Right lobe of liver (tissue), 4 donors: ENCODE measurements at regions not wholly inside any gene's neighbourhood (a gene's known extent, or its start where the extent isn't known, plus 50 kb on each side); places are given as distances from the start of the nearest gene placed in this dataset.

Experiments used
- POLR2A ChIP-seq: fragments of 450-650 bp; IDR thresholded peaks from one replicate; pipeline ENCODE4 v1.6.1; 2017; ENCODE audit warnings: antibody characterized with exemption, mild to moderate bottlenecking
- TF ChIP-seq, protein P1 (sequence below), 4 donors: fragments of 200-600 bp in 3 of 4; fragments of 450-650 bp in 1 of 4; IDR thresholded peaks; one replicate each; pipeline versions ENCODE4 v1.5.1 to v1.8.0; 2016 to 2022; ENCODE audit warnings: antibody characterized with exemption in 4 of 4, mild to moderate bottlenecking in 2 of 4
- donor health status: DM: no; HTN: no; CAD: no.
- donor health status: DM: no; HTN: no; CAD: no.
- donor health status: DM: no; HTN: yes; CAD: no.

DNA sequence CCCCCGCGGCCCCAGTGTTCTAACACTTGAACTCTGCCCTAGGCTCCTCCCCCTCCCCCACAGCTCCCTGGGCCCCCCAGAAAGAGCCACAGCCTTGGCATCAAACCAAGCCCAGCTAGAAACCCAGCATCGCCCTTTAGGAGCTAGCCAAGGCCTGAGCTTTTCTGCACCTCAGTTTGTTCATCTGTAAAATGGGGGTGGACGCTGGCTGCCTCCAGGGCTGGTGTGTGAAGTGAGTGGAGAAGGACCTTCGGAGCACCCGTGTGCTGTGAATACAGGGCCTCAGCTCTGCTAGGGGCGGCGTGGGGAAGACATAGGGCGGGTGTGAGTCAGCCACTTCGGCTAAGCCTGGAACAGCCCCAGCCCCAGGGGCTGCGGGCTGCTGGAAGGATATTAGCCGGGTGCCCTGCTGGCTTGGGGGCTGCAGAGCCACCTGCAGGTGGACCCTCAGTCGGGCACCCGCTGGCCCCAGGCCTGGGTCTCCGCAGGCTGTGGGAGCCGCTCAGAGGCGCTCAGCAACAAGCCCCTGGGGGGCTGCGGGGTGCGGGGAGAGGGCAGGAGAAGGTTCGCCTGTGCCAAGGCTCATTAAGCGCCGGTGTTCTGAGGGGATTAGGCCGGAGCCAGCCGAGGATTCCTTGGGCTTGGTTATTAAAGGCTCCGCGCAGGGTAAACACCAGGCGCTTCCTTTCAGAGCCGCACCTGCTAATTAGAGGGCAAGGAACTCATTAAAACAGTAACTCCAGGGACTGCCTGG is 217.0 kb upstream of the CIBAR2 start:
- TF ChIP-seq, protein P1, sequence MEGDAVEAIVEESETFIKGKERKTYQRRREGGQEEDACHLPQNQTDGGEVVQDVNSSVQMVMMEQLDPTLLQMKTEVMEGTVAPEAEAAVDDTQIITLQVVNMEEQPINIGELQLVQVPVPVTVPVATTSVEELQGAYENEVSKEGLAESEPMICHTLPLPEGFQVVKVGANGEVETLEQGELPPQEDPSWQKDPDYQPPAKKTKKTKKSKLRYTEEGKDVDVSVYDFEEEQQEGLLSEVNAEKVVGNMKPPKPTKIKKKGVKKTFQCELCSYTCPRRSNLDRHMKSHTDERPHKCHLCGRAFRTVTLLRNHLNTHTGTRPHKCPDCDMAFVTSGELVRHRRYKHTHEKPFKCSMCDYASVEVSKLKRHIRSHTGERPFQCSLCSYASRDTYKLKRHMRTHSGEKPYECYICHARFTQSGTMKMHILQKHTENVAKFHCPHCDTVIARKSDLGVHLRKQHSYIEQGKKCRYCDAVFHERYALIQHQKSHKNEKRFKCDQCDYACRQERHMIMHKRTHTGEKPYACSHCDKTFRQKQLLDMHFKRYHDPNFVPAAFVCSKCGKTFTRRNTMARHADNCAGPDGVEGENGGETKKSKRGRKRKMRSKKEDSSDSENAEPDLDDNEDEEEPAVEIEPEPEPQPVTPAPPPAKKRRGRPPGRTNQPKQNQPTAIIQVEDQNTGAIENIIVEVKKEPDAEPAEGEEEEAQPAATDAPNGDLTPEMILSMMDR (IDR thresholded peaks at IDR 0.05), result no peak
- no peak for TF ChIP-seq POLR2A
